ENCODE measurements at regions not wholly inside any gene's neighbourhood (a gene's known extent, or its start where the extent isn't known, plus 50 kb on each side); places are given as distances from the start of the nearest gene placed in this dataset.

DNA sequence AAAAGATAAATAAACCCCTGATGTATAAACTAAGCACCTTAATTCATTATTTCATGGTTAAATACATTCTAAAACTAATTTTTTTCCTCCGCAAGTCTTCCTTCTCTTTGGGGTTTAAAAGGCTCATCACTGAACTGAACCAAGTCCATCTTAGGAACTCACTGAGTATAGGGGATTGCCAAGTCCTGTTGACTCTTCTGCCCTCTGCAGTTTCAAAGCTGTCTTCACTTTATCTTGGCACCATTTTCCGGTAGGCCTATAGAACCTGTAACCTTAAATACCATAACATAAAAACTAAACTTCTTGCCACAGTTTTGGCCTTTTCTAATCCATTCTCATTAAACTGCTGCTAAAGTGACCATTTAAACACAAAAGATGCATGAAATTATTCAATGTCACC is 66.5 kb upstream of the USPL1 start:
- DNase-seq: no peak
- TF ChIP-seq, protein P1, sequence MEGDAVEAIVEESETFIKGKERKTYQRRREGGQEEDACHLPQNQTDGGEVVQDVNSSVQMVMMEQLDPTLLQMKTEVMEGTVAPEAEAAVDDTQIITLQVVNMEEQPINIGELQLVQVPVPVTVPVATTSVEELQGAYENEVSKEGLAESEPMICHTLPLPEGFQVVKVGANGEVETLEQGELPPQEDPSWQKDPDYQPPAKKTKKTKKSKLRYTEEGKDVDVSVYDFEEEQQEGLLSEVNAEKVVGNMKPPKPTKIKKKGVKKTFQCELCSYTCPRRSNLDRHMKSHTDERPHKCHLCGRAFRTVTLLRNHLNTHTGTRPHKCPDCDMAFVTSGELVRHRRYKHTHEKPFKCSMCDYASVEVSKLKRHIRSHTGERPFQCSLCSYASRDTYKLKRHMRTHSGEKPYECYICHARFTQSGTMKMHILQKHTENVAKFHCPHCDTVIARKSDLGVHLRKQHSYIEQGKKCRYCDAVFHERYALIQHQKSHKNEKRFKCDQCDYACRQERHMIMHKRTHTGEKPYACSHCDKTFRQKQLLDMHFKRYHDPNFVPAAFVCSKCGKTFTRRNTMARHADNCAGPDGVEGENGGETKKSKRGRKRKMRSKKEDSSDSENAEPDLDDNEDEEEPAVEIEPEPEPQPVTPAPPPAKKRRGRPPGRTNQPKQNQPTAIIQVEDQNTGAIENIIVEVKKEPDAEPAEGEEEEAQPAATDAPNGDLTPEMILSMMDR (conservative IDR thresholded peaks at IDR 0.05): peak; percentile 65
- no CpG with 5 or more reads among the region's 2 CpGs for WGBS (ENCODE audit: extremely low coverage, insufficient read length, low lambda C conversion rate)
- H3K4me1 ChIP-seq (ENCODE audit: insufficient read depth, low read length): no peaks in the 10 kb centered on the region
- H3K27ac Mint-ChIP-seq: no peak overlapping the region
- H4K20me1 ChIP-seq (ENCODE audit: control insufficient read depth, insufficient read depth, insufficient read length): no peaks in the 10 kb centered on the region
- H3K4me3 Mint-ChIP-seq: no peak overlapping the region
- H3K23ac ChIP-seq (ENCODE audit: insufficient read length, low read depth, low read length): no peak overlapping the region
- no peaks in the 10 kb centered on the region for H3K9me3 ChIP-seq (ENCODE audit: control insufficient read depth, low read depth, low read length)
- no peaks in the 10 kb centered on the region for H3K27me3 ChIP-seq (ENCODE audit: insufficient read depth, low read length)
- H3K27ac ChIP-seq (ENCODE audit: insufficient read length, low read depth, low read length): no peak overlapping the region
- no peaks in the 10 kb centered on the region for H3K23me2 ChIP-seq (ENCODE audit: insufficient read length, low read depth, low read length, poor library complexity, severe bottlenecking)
- no peaks in the 10 kb centered on the region for H3K9me3 Mint-ChIP-seq
- H2AFZ ChIP-seq (ENCODE audit: low read length): no peak overlapping the region
- no peak overlapping the region for H3K56ac ChIP-seq (ENCODE audit: insufficient read length, low read depth, low read length)
- no peak overlapping the region for H4K91ac ChIP-seq (ENCODE audit: insufficient read length, low read depth, low read length)
- H3K79me1 ChIP-seq (ENCODE audit: insufficient read depth, low read depth, low read length, poor library complexity, severe bottlenecking): no peaks in the 10 kb centered on the region
- no peak overlapping the region for H4K5ac ChIP-seq (ENCODE audit: insufficient read length, low read depth, low read length)
- H3K4me2 ChIP-seq (ENCODE audit: insufficient read depth, insufficient read length, low read length): no peak overlapping the region
- H2BK120ac ChIP-seq (ENCODE audit: low read depth, low read length, poor library complexity, severe bottlenecking): no peak overlapping the region
- H3T11ph ChIP-seq (ENCODE audit: low read length): no peak overlapping the region
- no peak overlapping the region for H2BK5ac ChIP-seq (ENCODE audit: insufficient read length, low read length)
- no peak overlapping the region for H2BK20ac ChIP-seq (ENCODE audit: low read depth, low read length, poor library complexity, severe bottlenecking)
- H2AK5ac ChIP-seq (ENCODE audit: insufficient read length, low read length): no peak overlapping the region
- H2BK15ac ChIP-seq (ENCODE audit: low read depth, low read length): no peak overlapping the region
- H3K18ac ChIP-seq (ENCODE audit: insufficient read length, low read depth, low read length): no peak overlapping the region
- no peak overlapping the region for H3K9ac ChIP-seq (ENCODE audit: extremely low read depth, insufficient read length, low read length)
- no peaks in the 10 kb centered on the region for H3K27me3 Mint-ChIP-seq (ENCODE audit: low read depth)
- no peaks in the 10 kb centered on the region for H3K79me2 ChIP-seq (ENCODE audit: insufficient read depth, low read length)
- H3K14ac ChIP-seq (ENCODE audit: insufficient read depth, low read length): no peak overlapping the region
- no peak overlapping the region for H4K8ac ChIP-seq (replicated peaks; ENCODE audit: insufficient read length, low read depth, low read length)
- peaks cover 0 to 4% of the 10 kb centered on the region in 2 experiments; a peak in 1 of 4 replicates for H3K4me1 Mint-ChIP-seq
- H2BK12ac ChIP-seq (ENCODE audit: insufficient read length, low read depth, low read length): no peak overlapping the region
- H3K4ac ChIP-seq (ENCODE audit: low read depth, low read length): no peak overlapping the region
- H3K36me3 Mint-ChIP-seq (ENCODE audit: insufficient read depth in 1 of 3, low read depth in 3 of 3): no peaks in the 10 kb centered on the region
